ENCODE measurements at regions not wholly inside any gene's neighbourhood (a gene's known extent, or its start where the extent isn't known, plus 50 kb on each side); places are given as distances from the start of the nearest gene placed in this dataset.

GRCh38 chr3:135528413-135529015 is 437.0 kb upstream of the PPP2R3A start:
- TF ChIP-seq POLR2A (IDR thresholded peaks at IDR 0.05; ENCODE audit: low read depth, low read length): no peak
- TF ChIP-seq POLR2AphosphoS5 (IDR thresholded peaks at IDR 0.05; ENCODE audit: low read depth, low read length): no peak
- no peak for TF ChIP-seq TAF1 (IDR thresholded peaks at IDR 0.05; ENCODE audit: borderline replicate concordance, low read depth, low read length)
